H9 (cell line): ENCODE measurements at regions not wholly inside any gene's neighbourhood (a gene's known extent, or its start where the extent isn't known, plus 50 kb on each side); places are given as distances from the start of the nearest gene placed in this dataset.

Experiments used
- DNase-seq: peaks from one replicate; pipeline ENCODE4 v3.0.0-alpha.2; 2017
- H2AFZ ChIP-seq: one replicate; pipeline ENCODE4 v1.6.1; 2013; ENCODE audit warnings: mild to moderate bottlenecking, low read length, control low read depth, moderate library complexity
- H2AK5ac ChIP-seq: 2 replicates; pipeline ENCODE4 v1.6.1; 2013; ENCODE audit warnings: low read length, control low read depth, mixed read lengths; ENCODE audit not compliant: insufficient read length
- H2BK120ac ChIP-seq: one replicate; pipeline ENCODE4 v1.6.1; 2013; ENCODE audit warnings: low read depth, mild to moderate bottlenecking, low read length, control low read depth, inconsistent platforms; ENCODE audit not compliant: poor library complexity, severe bottlenecking
- H2BK12ac ChIP-seq: 2 replicates; pipeline ENCODE4 v1.6.1; 2013; ENCODE audit warnings: low read length, control low read depth, mixed read lengths, low read depth; ENCODE audit not compliant: insufficient read length
- H2BK15ac ChIP-seq: 2 replicates; pipeline ENCODE4 v1.6.1; 2013; ENCODE audit warnings: low read depth, low read length, control low read depth
- H2BK20ac ChIP-seq: one replicate; pipeline ENCODE4 v1.6.1; 2013; ENCODE audit warnings: low read depth, mild to moderate bottlenecking, low read length, control low read depth, inconsistent platforms; ENCODE audit not compliant: poor library complexity, severe bottlenecking
- H2BK5ac ChIP-seq: 2 replicates; pipeline ENCODE4 v1.6.1; 2013; ENCODE audit warnings: low read length, control low read depth, mixed read lengths; ENCODE audit not compliant: insufficient read length
- H3K14ac ChIP-seq: 2 replicates; pipeline ENCODE4 v1.6.1; 2013; ENCODE audit warnings: low read length, control low read depth; ENCODE audit not compliant: insufficient read depth
- H3K18ac ChIP-seq: 2 replicates; pipeline ENCODE4 v1.6.1; 2013; ENCODE audit warnings: low read depth, mild to moderate bottlenecking, mixed read lengths, low read length, control low read depth; ENCODE audit not compliant: insufficient read length
- H3K23ac ChIP-seq: 2 replicates; pipeline ENCODE4 v1.6.1; 2013; ENCODE audit warnings: low read length, control low read depth, mixed read lengths, low read depth; ENCODE audit not compliant: insufficient read length
- H3K23me2 ChIP-seq: 2 replicates; pipeline ENCODE4 v1.6.1; 2013; ENCODE audit warnings: low read depth, mild to moderate bottlenecking, mixed read lengths, low read length, control low read depth; ENCODE audit not compliant: insufficient read length, poor library complexity, severe bottlenecking
- H3K27ac ChIP-seq: 2 replicates; pipeline ENCODE4 v1.5.1; 2013; ENCODE audit warnings: low read length, control low read depth, mixed read lengths, low read depth; ENCODE audit not compliant: insufficient read length
- H3K27me3 ChIP-seq: 2 replicates; pipeline ENCODE4 v1.6.1; 2013; ENCODE audit warnings: low read length, control low read depth, inconsistent platforms; ENCODE audit not compliant: insufficient read depth
- H3K4ac ChIP-seq: 2 replicates; pipeline ENCODE4 v1.6.1; 2013; ENCODE audit warnings: low read depth, mild to moderate bottlenecking, control low read depth, inconsistent platforms, low read length, moderate library complexity
- H3K4me1 ChIP-seq: 2 replicates; pipeline ENCODE4 v1.6.1; 2013; ENCODE audit warnings: low read length, control low read depth, inconsistent platforms; ENCODE audit not compliant: insufficient read depth
- H3K4me2 ChIP-seq: 2 replicates; pipeline ENCODE4 v1.6.1; 2013; ENCODE audit warnings: low read length, control low read depth, mixed read lengths; ENCODE audit not compliant: insufficient read length, insufficient read depth
- H3K56ac ChIP-seq: 2 replicates; pipeline ENCODE4 v1.6.1; 2013; ENCODE audit warnings: low read depth, mild to moderate bottlenecking, mixed read lengths, low read length, control low read depth; ENCODE audit not compliant: insufficient read length
- H3K79me1 ChIP-seq: 2 replicates; pipeline ENCODE4 v1.6.1; 2013; ENCODE audit warnings: low read depth, mild to moderate bottlenecking, moderate library complexity, low read length, control low read depth, inconsistent platforms; ENCODE audit not compliant: insufficient read depth, poor library complexity, severe bottlenecking
- H3K79me2 ChIP-seq: 2 replicates; pipeline ENCODE4 v1.6.1; 2013; ENCODE audit warnings: low read length, control low read depth, inconsistent platforms; ENCODE audit not compliant: insufficient read depth
- H3K9ac ChIP-seq: 2 replicates; pipeline ENCODE4 v1.6.1; 2013; ENCODE audit warnings: low read length, control low read depth, mixed read lengths; ENCODE audit not compliant: insufficient read length; ENCODE audit errors: extremely low read depth
- H3K9me3 ChIP-seq: one replicate; pipeline ENCODE4 v1.6.1; 2013; ENCODE audit warnings: low read depth, low read length, inconsistent platforms; ENCODE audit not compliant: control insufficient read depth
- H3T11ph ChIP-seq: one replicate; pipeline ENCODE4 v1.6.1; 2013; ENCODE audit warnings: mild to moderate bottlenecking, low read length, control low read depth, inconsistent platforms
- H4K20me1 ChIP-seq: one replicate; pipeline ENCODE4 v1.6.1; 2013; ENCODE audit not compliant: control insufficient read depth, insufficient read length, insufficient read depth
- H4K5ac ChIP-seq: 2 replicates; pipeline ENCODE4 v1.6.1; 2013; ENCODE audit warnings: low read depth, mild to moderate bottlenecking, mixed read lengths, low read length, control low read depth; ENCODE audit not compliant: insufficient read length
- H4K8ac ChIP-seq: replicated peaks from 2 replicates; pipeline ENCODE4 v1.6.1; 2013; ENCODE audit warnings: low read length, control low read depth, mixed read lengths, low read depth; ENCODE audit not compliant: insufficient read length
- H4K91ac ChIP-seq: 2 replicates; pipeline ENCODE4 v1.6.1; 2013; ENCODE audit warnings: low read depth, mild to moderate bottlenecking, moderate library complexity, mixed read lengths, low read length, control low read depth; ENCODE audit not compliant: insufficient read length
- H3K27ac Mint-ChIP-seq, 3 experiments: 2 replicates in 2 of 3; 3 replicates in 1 of 3; pipeline ENCODE4 v1.8.0; 2020 to 2021; ENCODE audit warnings: mixed read lengths in 3 of 3, mild to moderate bottlenecking in 1 of 3, moderate library complexity in 1 of 3
- H3K27me3 Mint-ChIP-seq: 2 replicates; pipeline ENCODE4 v1.8.0; 2021; ENCODE audit warnings: low read depth, mild to moderate bottlenecking, moderate library complexity, mixed read lengths
- H3K36me3 Mint-ChIP-seq, 3 experiments: 2 replicates in 2 of 3; 3 replicates in 1 of 3; pipeline ENCODE4 v1.8.0; 2020 to 2021; ENCODE audit warnings: low read depth in 3 of 3, mixed read lengths in 3 of 3; ENCODE audit not compliant: insufficient read depth in 1 of 3
- H3K4me1 Mint-ChIP-seq, 2 experiments: 2 replicates each; pipeline ENCODE4 v1.8.0; 2020; ENCODE audit warnings: mixed read lengths in 2 of 2
- H3K4me3 Mint-ChIP-seq, 2 experiments: 2 replicates in 1 of 2; 3 replicates in 1 of 2; pipeline ENCODE4 v1.8.0; 2020 to 2021; ENCODE audit warnings: mild to moderate bottlenecking in 2 of 2, mixed read lengths in 2 of 2, moderate library complexity in 1 of 2
- H3K9me3 Mint-ChIP-seq, 2 experiments: 2 replicates in 1 of 2; 3 replicates in 1 of 2; pipeline ENCODE4 v1.8.0; 2020; ENCODE audit warnings: mild to moderate bottlenecking in 2 of 2, mixed read lengths in 2 of 2, moderate library complexity in 1 of 2
- CTCF ChIP-seq: fragments of 200-600 bp; sonication (generic); conservative IDR thresholded peaks from 3 replicates; pipeline ENCODE4 v1.8.0; 2021; ENCODE audit warnings: antibody characterized with exemption, mild to moderate bottlenecking
- WGBS: extraction: QIAGEN DNeasy Blood & Tissue Kit; methylation state at CpG from one replicate; pipeline ENCODE4 v1.1.7; 2013; ENCODE audit warnings: missing lambda C conversion rate, low lambda C conversion rate, mixed read lengths; ENCODE audit not compliant: insufficient read length; ENCODE audit errors: extremely low coverage; 5-methylcytosine and 5-hydroxymethylcytosine counted together

GRCh38 chr7:82694022-82694421 lies 250.4 kb upstream of the CACNA2D1 start:
- no peaks in the 10 kb centered on the region for H3K27me3 ChIP-seq
- no peak overlapping the region for H2BK20ac ChIP-seq
- no peaks in the 10 kb centered on the region for H3K9me3 Mint-ChIP-seq
- DNase-seq: no peak
- no peak overlapping the region for H2BK15ac ChIP-seq
- no peak overlapping the region for H3K18ac ChIP-seq
- no peak overlapping the region for H3K4me2 ChIP-seq
- no peaks in the 10 kb centered on the region for H3K79me2 ChIP-seq
- no peak overlapping the region for H3K9ac ChIP-seq
- no peak overlapping the region for H3K4me3 Mint-ChIP-seq
- H3K14ac ChIP-seq: no peak overlapping the region
- H3K56ac ChIP-seq: no peak overlapping the region
- H4K8ac ChIP-seq: no peak overlapping the region
- no peak overlapping the region for H2AK5ac ChIP-seq
- H3K23ac ChIP-seq: no peak overlapping the region
- WGBS: no CpG with 5 or more reads among the region's 5 CpGs
- no peak overlapping the region for H3K4ac ChIP-seq
- no peak overlapping the region for H2BK12ac ChIP-seq
- no peaks in the 10 kb centered on the region; the same call in 1 of the 2 replicates for H3K4me1 ChIP-seq
- H3K4me1 Mint-ChIP-seq: peaks cover 10 to 13% of the 10 kb centered on the region in 2 experiments; a peak in 3 of 4 replicates
- no peaks in the 10 kb centered on the region for H4K20me1 ChIP-seq
- H4K91ac ChIP-seq: no peak overlapping the region
- no peak overlapping the region for H3K27ac Mint-ChIP-seq
- no peaks in the 10 kb centered on the region for H3K9me3 ChIP-seq
- H3T11ph ChIP-seq: no peak overlapping the region
- no peak for TF ChIP-seq CTCF
- no peak overlapping the region for H2BK5ac ChIP-seq
- H3K23me2 ChIP-seq: no peaks in the 10 kb centered on the region
- no peak overlapping the region for H3K27ac ChIP-seq
- H3K79me1 ChIP-seq: no peaks in the 10 kb centered on the region
- no peak overlapping the region for H4K5ac ChIP-seq
- no peak overlapping the region for H2AFZ ChIP-seq
- H2BK120ac ChIP-seq: no peak overlapping the region
- H3K36me3 Mint-ChIP-seq: no peaks in the 10 kb centered on the region
- no peaks in the 10 kb centered on the region for H3K27me3 Mint-ChIP-seq
